Activated naive CD8-positive, alpha-beta T cell treated with anti-CD3 and anti-CD28 coated beads, Interleukin-2, amount 50 U/mL, for 24 hours (primary cell): ENCODE measurements at regions not wholly inside any gene's neighbourhood (a gene's known extent, or its start where the extent isn't known, plus 50 kb on each side); places are given as distances from the start of the nearest gene placed in this dataset.

ENCODE experiments used
- ATAC-seq: fragments of 150-1000 bp; cut with Tn5 transposase; one replicate; pipeline ENCODE4 v1.10.0; 2021
- DNase-seq: peaks from one replicate; pipeline ENCODE4 v3.0.0; 2021
- H3K27ac Mint-ChIP-seq: one replicate; pipeline ENCODE4 v1.8.0; 2021; ENCODE audit warnings: mild to moderate bottlenecking, mixed read lengths
- H3K27me3 Mint-ChIP-seq: one replicate; pipeline ENCODE4 v1.8.0; 2021; ENCODE audit warnings: mixed read lengths
- H3K36me3 Mint-ChIP-seq: one replicate; pipeline ENCODE4 v1.8.0; 2021; ENCODE audit warnings: low read depth, mixed read lengths
- H3K4me1 Mint-ChIP-seq: one replicate; pipeline ENCODE4 v1.8.0; 2021; ENCODE audit warnings: mixed read lengths
- H3K4me3 Mint-ChIP-seq: one replicate; pipeline ENCODE4 v1.8.0; 2021; ENCODE audit warnings: mild to moderate bottlenecking, moderate library complexity, mixed read lengths
- H3K9me3 Mint-ChIP-seq: one replicate; pipeline ENCODE4 v1.8.0; 2021; ENCODE audit warnings: mixed read lengths

DNA sequence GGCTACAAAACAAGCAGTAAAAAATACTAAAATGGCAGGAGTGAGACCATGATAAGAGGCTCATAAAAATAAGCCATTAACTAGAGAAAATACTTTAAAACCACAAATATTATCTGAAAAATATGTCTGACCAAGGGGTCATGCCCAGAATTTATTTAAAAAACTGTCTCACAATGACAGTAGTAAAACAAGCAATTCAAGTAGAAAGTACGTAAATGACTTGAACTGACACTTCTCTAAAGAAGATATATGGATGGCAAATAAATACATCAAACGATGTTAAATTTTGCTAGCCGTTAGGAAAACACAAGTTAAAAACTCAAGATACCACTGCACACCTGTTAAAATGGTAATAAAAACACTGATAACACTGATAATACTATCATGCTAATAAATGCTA lies 353.9 kb upstream of the GRAMD2B start:
- no peaks in the 10 kb centered on the region for H3K4me1 Mint-ChIP-seq
- peaks cover 23% of the 10 kb centered on the region for H3K9me3 Mint-ChIP-seq
- no peaks in the 10 kb centered on the region for H3K27me3 Mint-ChIP-seq
- no peaks in the 10 kb centered on the region for H3K36me3 Mint-ChIP-seq
- DNase-seq (no peak), ATAC-seq (no peak)
- no peak overlapping the region for H3K4me3 Mint-ChIP-seq
- H3K27ac Mint-ChIP-seq, result no peak overlapping the region

- ATAC-seq (no peak), DNase-seq (no peak)
- H3K4me3 Mint-ChIP-seq, result no peak overlapping the region
- H3K36me3 Mint-ChIP-seq, result no peaks in the 10 kb centered on the region
- H3K27me3 Mint-ChIP-seq, result no peaks in the 10 kb centered on the region
- H3K27ac Mint-ChIP-seq, result no peak overlapping the region
- no peaks in the 10 kb centered on the region for H3K4me1 Mint-ChIP-seq
- peaks cover 28% of the 10 kb centered on the region for H3K9me3 Mint-ChIP-seq
These were observed 352.7 kb upstream of the GRAMD2B start for GRCh38 chr5:126070481-126070880.

- no peak for ATAC-seq
- DNase-seq, result no peak
- H3K27ac Mint-ChIP-seq, result no peak overlapping the region
- H3K4me1 Mint-ChIP-seq, result no peaks in the 10 kb centered on the region
- no peak overlapping the region for H3K4me3 Mint-ChIP-seq
- H3K36me3 Mint-ChIP-seq, result no peaks in the 10 kb centered on the region
- H3K9me3 Mint-ChIP-seq, result peaks cover 31% of the 10 kb centered on the region
- no peaks in the 10 kb centered on the region for H3K27me3 Mint-ChIP-seq
These were observed 348.7 kb upstream of the GRAMD2B start for GRCh38 chr5:126074538-126074937.

DNA sequence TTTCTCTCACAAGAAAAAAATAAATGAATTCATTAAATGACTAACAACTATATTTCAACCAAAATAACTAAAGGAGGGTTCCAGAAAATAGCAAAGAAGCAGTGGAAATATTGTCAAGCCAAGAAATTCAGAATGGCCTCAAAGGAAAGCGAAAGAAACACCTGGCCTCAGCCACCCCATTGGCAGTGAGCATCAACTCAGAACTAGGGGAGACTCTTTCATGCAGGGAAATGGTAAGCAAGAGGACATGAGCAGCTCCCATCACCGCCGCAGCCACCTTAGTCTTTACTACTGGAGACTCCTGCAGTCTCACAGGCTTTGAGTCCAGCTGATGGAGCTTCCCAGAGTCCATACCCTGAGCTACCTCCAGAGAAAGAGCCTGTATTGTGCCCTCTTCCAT lies 343.9 kb upstream of the GRAMD2B start:
- H3K27me3 Mint-ChIP-seq, result no peaks in the 10 kb centered on the region
- no peak overlapping the region for H3K4me3 Mint-ChIP-seq
- peaks cover 31% of the 10 kb centered on the region for H3K9me3 Mint-ChIP-seq
- H3K4me1 Mint-ChIP-seq, result no peaks in the 10 kb centered on the region
- H3K27ac Mint-ChIP-seq, result no peak overlapping the region
- DNase-seq, result no peak
- H3K36me3 Mint-ChIP-seq, result no peaks in the 10 kb centered on the region
- no peak for ATAC-seq

- Mint-ChIP-seq H3K27ac (no peak overlapping the region), H3K27me3 (no peaks in the 10 kb centered on the region), H3K4me1 (no peaks in the 10 kb centered on the region), H3K9me3 (peaks cover 30% of the 10 kb centered on the region), H3K36me3 (no peaks in the 10 kb centered on the region), H3K4me3 (no peak overlapping the region)
- no peak for DNase-seq
- no peak for ATAC-seq
These were observed 342.0 kb upstream of the GRAMD2B start for GRCh38 chr5:126081209-126081608.

- no peak for DNase-seq
- Mint-ChIP-seq H3K36me3 (no peaks in the 10 kb centered on the region), H3K4me1 (no peaks in the 10 kb centered on the region), H3K9me3 (peaks cover 21% of the 10 kb centered on the region), H3K4me3 (no peak overlapping the region), H3K27me3 (no peaks in the 10 kb centered on the region), H3K27ac (no peak overlapping the region)
- no peak for ATAC-seq
These were observed 330.2 kb upstream of the GRAMD2B start for GRCh38 chr5:126093041-126093440.

DNA sequence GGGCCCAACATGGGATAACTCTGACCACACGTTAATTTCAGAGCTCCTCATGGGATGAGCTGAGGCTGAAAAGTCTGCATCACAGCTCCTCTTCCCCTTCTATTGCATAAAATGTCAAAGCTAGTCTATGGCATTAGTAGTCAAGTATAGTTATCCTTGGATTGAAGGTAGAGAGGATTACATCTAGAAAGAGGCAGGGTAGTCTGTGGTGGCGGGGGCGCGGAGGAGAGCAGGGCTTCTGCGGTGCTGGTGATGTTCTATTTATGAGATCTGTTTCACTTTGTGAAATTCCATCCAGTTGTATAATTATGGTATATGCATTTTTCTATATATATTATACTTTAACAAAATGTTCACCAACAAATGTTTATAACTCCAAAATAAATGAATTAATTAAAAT lies 329.5 kb upstream of the GRAMD2B start:
- H3K4me1 Mint-ChIP-seq, result no peaks in the 10 kb centered on the region
- no peak for DNase-seq
- H3K4me3 Mint-ChIP-seq, result no peak overlapping the region

DNA sequence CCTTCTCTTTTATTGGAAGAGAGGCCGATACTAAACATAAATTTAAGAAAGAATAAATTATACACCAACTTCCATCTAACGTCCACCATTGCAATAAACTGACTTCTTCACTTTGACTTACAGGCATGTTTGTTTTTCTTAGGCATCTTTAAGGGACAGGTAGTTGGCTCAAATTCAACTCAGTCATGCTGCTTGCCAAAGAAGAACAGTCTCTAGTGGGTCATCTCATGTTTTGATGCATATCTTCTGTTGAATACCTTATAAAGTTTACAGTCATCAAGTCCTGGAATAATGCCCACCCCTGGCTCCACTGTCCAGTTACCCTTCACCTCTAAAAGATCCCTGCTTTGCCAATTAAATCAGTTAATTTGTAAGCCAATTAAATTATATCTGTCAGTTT lies 328.2 kb upstream of the GRAMD2B start:
- ATAC-seq (no peak), DNase-seq (no peak)
- no peaks in the 10 kb centered on the region for H3K4me1 Mint-ChIP-seq
- H3K4me3 Mint-ChIP-seq, result no peak overlapping the region
- H3K27ac Mint-ChIP-seq, result no peak overlapping the region
- H3K27me3 Mint-ChIP-seq, result no peaks in the 10 kb centered on the region
- H3K9me3 Mint-ChIP-seq, result peaks cover 13% of the 10 kb centered on the region
- H3K36me3 Mint-ChIP-seq, result no peaks in the 10 kb centered on the region

More for the DNA sequence above, 329.5 kb upstream of the GRAMD2B start:
- Mint-ChIP-seq H3K9me3 (peaks cover 18% of the 10 kb centered on the region), H3K36me3 (no peaks in the 10 kb centered on the region), H3K27me3 (no peaks in the 10 kb centered on the region), H3K27ac (no peak overlapping the region)
- ATAC-seq, result no peak

- ATAC-seq (no peak), DNase-seq (no peak)
- Mint-ChIP-seq H3K27ac (no peak overlapping the region), H3K27me3 (no peaks in the 10 kb centered on the region), H3K36me3 (no peaks in the 10 kb centered on the region), H3K9me3 (peaks cover 6% of the 10 kb centered on the region), H3K4me3 (no peak overlapping the region), H3K4me1 (no peaks in the 10 kb centered on the region)
These were observed 326.7 kb upstream of the GRAMD2B start for GRCh38 chr5:126096442-126097006.

- no peak overlapping the region for H3K4me3 Mint-ChIP-seq
- no peaks in the 10 kb centered on the region for H3K36me3 Mint-ChIP-seq
- DNase-seq (no peak), ATAC-seq (no peak)
- H3K27ac Mint-ChIP-seq, result no peak overlapping the region
- no peaks in the 10 kb centered on the region for H3K4me1 Mint-ChIP-seq
- H3K27me3 Mint-ChIP-seq, result no peaks in the 10 kb centered on the region
- no peaks in the 10 kb centered on the region for H3K9me3 Mint-ChIP-seq
These were observed 325.3 kb upstream of the GRAMD2B start for GRCh38 chr5:126097876-126098275.

- Mint-ChIP-seq H3K27ac (no peak overlapping the region), H3K9me3 (no peaks in the 10 kb centered on the region), H3K4me3 (no peak overlapping the region), H3K4me1 (no peaks in the 10 kb centered on the region), H3K27me3 (no peaks in the 10 kb centered on the region), H3K36me3 (no peaks in the 10 kb centered on the region)
- ATAC-seq (no peak), DNase-seq (no peak)
These were observed 324.7 kb upstream of the GRAMD2B start for GRCh38 chr5:126098330-126099017.

DNA sequence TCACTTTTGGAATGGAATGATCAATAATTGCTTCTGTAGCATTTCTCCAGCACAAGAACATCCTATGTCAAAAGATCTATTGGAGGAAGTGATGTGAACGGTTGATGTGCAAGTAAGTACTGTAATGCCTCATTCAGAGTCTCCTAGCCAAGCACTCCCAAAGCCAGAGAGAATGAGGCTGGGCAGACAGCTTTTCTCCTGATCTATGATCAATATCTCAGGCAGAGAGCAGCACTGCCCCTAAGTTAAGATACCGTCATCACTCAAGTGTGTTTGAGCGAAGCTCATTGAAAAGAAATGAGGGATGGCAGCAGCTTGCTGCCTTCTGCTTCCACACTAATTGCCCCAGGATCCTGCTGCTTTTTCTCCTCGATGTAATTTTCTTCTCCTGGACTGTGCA lies 324.1 kb upstream of the GRAMD2B start:
- Mint-ChIP-seq H3K36me3 (no peaks in the 10 kb centered on the region), H3K9me3 (no peaks in the 10 kb centered on the region), H3K27ac (no peak overlapping the region), H3K4me3 (no peak overlapping the region), H3K4me1 (no peaks in the 10 kb centered on the region), H3K27me3 (no peaks in the 10 kb centered on the region)
- no peak for ATAC-seq
- DNase-seq, result no peak

DNA sequence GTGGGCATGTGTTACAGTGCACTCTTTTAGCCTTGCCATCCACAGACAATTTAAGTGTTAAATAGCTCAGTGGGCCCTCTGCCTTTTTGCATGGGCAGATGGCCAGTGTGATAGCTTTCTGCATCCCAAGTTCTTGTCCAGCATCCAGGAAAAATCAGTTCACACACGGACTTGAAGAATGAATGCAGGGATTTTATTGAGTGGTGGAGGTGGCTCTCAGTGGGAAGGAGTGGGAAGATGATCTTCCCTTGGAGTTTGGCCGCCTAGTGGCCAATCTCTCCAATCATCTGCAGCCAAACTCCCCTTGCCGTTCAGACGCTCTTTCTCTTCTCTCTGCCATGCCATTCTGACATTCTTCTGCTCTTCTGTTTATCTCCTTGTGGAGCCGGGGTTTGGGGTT lies 322.4 kb upstream of the GRAMD2B start:
- no peaks in the 10 kb centered on the region for H3K9me3 Mint-ChIP-seq
- no peak overlapping the region for H3K4me3 Mint-ChIP-seq
- ATAC-seq, result no peak
- H3K4me1 Mint-ChIP-seq, result no peaks in the 10 kb centered on the region
- no peak overlapping the region for H3K27ac Mint-ChIP-seq
- no peak for DNase-seq
- no peaks in the 10 kb centered on the region for H3K27me3 Mint-ChIP-seq
- no peaks in the 10 kb centered on the region for H3K36me3 Mint-ChIP-seq

DNA sequence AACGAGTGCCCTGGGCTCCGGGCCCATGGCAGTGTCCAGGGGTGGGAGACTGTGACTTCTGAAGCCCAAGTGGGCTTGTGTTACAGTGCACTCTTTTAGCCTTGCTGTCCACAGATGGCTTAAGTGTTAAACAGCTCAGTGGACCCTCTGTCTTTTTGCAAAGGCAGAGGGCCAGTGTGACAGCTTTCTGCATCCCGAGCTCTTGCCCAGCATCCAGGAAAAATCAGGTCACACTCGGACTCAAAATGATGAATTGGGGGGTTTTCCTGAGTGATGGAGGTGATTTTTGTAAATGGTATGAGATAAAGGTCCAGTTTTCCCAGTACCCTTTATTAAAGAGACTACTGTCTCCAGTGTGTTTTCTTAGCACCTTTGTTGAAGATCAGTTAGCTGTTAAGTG lies 321.3 kb upstream of the GRAMD2B start:
- Mint-ChIP-seq H3K36me3 (no peaks in the 10 kb centered on the region), H3K4me1 (no peaks in the 10 kb centered on the region), H3K4me3 (no peak overlapping the region), H3K9me3 (no peaks in the 10 kb centered on the region), H3K27me3 (no peaks in the 10 kb centered on the region), H3K27ac (no peak overlapping the region)
- ATAC-seq, result no peak
- no peak for DNase-seq

GRCh38 chr5:126103050-126103449 lies 320.2 kb upstream of the GRAMD2B start:
- Mint-ChIP-seq H3K27me3 (no peaks in the 10 kb centered on the region), H3K4me3 (no peak overlapping the region), H3K4me1 (no peaks in the 10 kb centered on the region), H3K36me3 (no peaks in the 10 kb centered on the region), H3K9me3 (peaks cover 3% of the 10 kb centered on the region), H3K27ac (no peak overlapping the region)
- ATAC-seq, result no peak
- DNase-seq, result no peak

GRCh38 chr5:126103868-126104267 lies 319.3 kb upstream of the GRAMD2B start:
- DNase-seq (no peak), ATAC-seq (no peak)
- no peaks in the 10 kb centered on the region for H3K27me3 Mint-ChIP-seq
- no peak overlapping the region for H3K27ac Mint-ChIP-seq
- no peak overlapping the region for H3K4me3 Mint-ChIP-seq
- H3K4me1 Mint-ChIP-seq, result no peaks in the 10 kb centered on the region
- H3K36me3 Mint-ChIP-seq, result no peaks in the 10 kb centered on the region
- H3K9me3 Mint-ChIP-seq, result peaks cover 3% of the 10 kb centered on the region
